ENCODE measurements at regions not wholly inside any gene's neighbourhood (a gene's known extent, or its start where the extent isn't known, plus 50 kb on each side); places are given as distances from the start of the nearest gene placed in this dataset. TPM values are rescaled to one million over a fixed set of nuclear protein-coding genes. Genes with fewer than 3 reads are reported as not detected.

GRCh38 chr5:174789596-174789995, 65.2 kb downstream of the MSX2 start:
- Histone ChIP-seq H2AFZ (no peak overlapping the region), H3F3A (ENCODE audit: insufficient read depth) (no peaks in the 10 kb centered on the region), H3K4me2 (ENCODE audit: unreplicated experiment) (no peak overlapping the region), H3K79me2 (ENCODE audit: insufficient read depth) (no peaks in the 10 kb centered on the region), H3K27me3 (replicated peaks; ENCODE audit: insufficient read depth) (no peaks in the 10 kb centered on the region), H3K4me3 (no peak overlapping the region), H3K4me1 (ENCODE audit: insufficient read depth) (no peaks in the 10 kb centered on the region), H3K27ac (no peak overlapping the region), H3K9me2 (ENCODE audit: insufficient read depth) (no peaks in the 10 kb centered on the region), H3K9me3 (ENCODE audit: low read depth) (no peaks in the 10 kb centered on the region), H3K9ac (no peak overlapping the region), H4K20me1 (ENCODE audit: insufficient read depth) (no peaks in the 10 kb centered on the region), H3K36me3 (ENCODE audit: low read depth) (no peaks in the 10 kb centered on the region)
- WGBS, 2 experiments (ENCODE audit: low coverage in 1 of 2, low lambda C conversion rate in 2 of 2, missing lambda C conversion rate in 2 of 2) = 61 to 68% methylated on average over 4 of the region's 4 CpGs
- DNase-seq = no peak
- in situ Hi-C loops (cut with MboI) = no loop called here
- TF ChIP-seq EZH2 (IDR thresholded peaks at IDR 0.05; ENCODE audit: insufficient read depth, poor library complexity, severe bottlenecking) = no peak
- TF ChIP-seq EZH2phosphoT487 (IDR thresholded peaks at IDR 0.05; ENCODE audit: insufficient read depth, low read depth) = no peak

- no peak overlapping the region for H3K27ac ChIP-seq
- in situ Hi-C loops (cut with MboI) = no loop called here
- no peaks in the 10 kb centered on the region for H3K27me3 ChIP-seq (replicated peaks; ENCODE audit: insufficient read depth)
- H4K20me1 ChIP-seq (ENCODE audit: insufficient read depth) = no peaks in the 10 kb centered on the region
- no peak for TF ChIP-seq EZH2 (IDR thresholded peaks at IDR 0.05; ENCODE audit: insufficient read depth, poor library complexity, severe bottlenecking)
- no peak for TF ChIP-seq EZH2phosphoT487 (IDR thresholded peaks at IDR 0.05; ENCODE audit: insufficient read depth, low read depth)
- no peak for DNase-seq
- H3K36me3 ChIP-seq (ENCODE audit: low read depth) = no peaks in the 10 kb centered on the region
- no peaks in the 10 kb centered on the region for H3K9me3 ChIP-seq (ENCODE audit: low read depth)
- H2AFZ ChIP-seq = no peak overlapping the region
- no peak overlapping the region for H3K4me2 ChIP-seq (ENCODE audit: unreplicated experiment)
- no peak overlapping the region for H3K9ac ChIP-seq
- 43 to 47% methylated on average over 5 of the region's 5 CpGs for WGBS, 2 experiments (ENCODE audit: low coverage in 1 of 2, low lambda C conversion rate in 2 of 2, missing lambda C conversion rate in 2 of 2)
- no peaks in the 10 kb centered on the region for H3K4me1 ChIP-seq (ENCODE audit: insufficient read depth)
- no peaks in the 10 kb centered on the region for H3K9me2 ChIP-seq (ENCODE audit: insufficient read depth)
- no peaks in the 10 kb centered on the region for H3K79me2 ChIP-seq (ENCODE audit: insufficient read depth)
- no peak overlapping the region for H3K4me3 ChIP-seq
- no peaks in the 10 kb centered on the region for H3F3A ChIP-seq (ENCODE audit: insufficient read depth)
These were observed 60.8 kb downstream of the MSX2 start for GRCh38 chr5:174785120-174785680.

Small RNA genes lying in the stretch of these regions (small RNA-seq; reads per million reads assigned to genes)
- not detected for gene AC008413.1 (ENCODE audit: low read depth, low replicate concordance)
